Lung (tissue), 11 donors: ENCODE measurements at regions not wholly inside any gene's neighbourhood (a gene's known extent, or its start where the extent isn't known, plus 50 kb on each side); places are given as distances from the start of the nearest gene placed in this dataset.
A peak's percentile ranks its signal among the peaks of the same experiment; 100 is the strongest.

Experiments
- ATAC-seq: fragments of 200-7000 bp; cut with Tn5 transposase; one replicate; pipeline ENCODE4 v1.9.1; 2020; ENCODE audit warnings: moderate number of reproducible peaks; ENCODE audit not compliant: insufficient read depth, low FRiP score
- DNase-seq, 3 donors: peaks; one replicate each; pipeline ENCODE4 v3.0.0-alpha.2; 2013 to 2017
- H3K27ac ChIP-seq, 2 donors: one replicate each; pipeline ENCODE4 v1.5.1; 2013; ENCODE audit warnings: mild to moderate bottlenecking in 2 of 2, moderate library complexity in 2 of 2, control low read depth in 1 of 2, inconsistent platforms in 1 of 2, low read depth in 1 of 2, low read length in 1 of 2
- H3K27me3 ChIP-seq, 3 donors: one replicate each; pipeline ENCODE4 v1.5.1; 2013; ENCODE audit warnings: low read length in 2 of 3; ENCODE audit not compliant: control insufficient read depth in 3 of 3, insufficient read depth in 3 of 3
- H3K36me3 ChIP-seq, 4 donors: one replicate each; pipeline ENCODE4 v1.5.1; 2013; ENCODE audit warnings: low read length in 4 of 4, mild to moderate bottlenecking in 1 of 4, moderate library complexity in 1 of 4; ENCODE audit not compliant: control insufficient read depth in 4 of 4, insufficient read depth in 4 of 4
- H3K4me1 ChIP-seq, 5 donors: one replicate each; pipeline ENCODE4 v1.5.1; 2013; ENCODE audit warnings: low read length in 5 of 5, mild to moderate bottlenecking in 2 of 5, moderate library complexity in 1 of 5; ENCODE audit not compliant: control insufficient read depth in 5 of 5, insufficient read depth in 5 of 5
- H3K4me3 ChIP-seq: one replicate; pipeline ENCODE4 v1.5.1; 2013; ENCODE audit warnings: mild to moderate bottlenecking, control low read depth, moderate library complexity
- H3K9ac ChIP-seq, 2 donors: one replicate each; pipeline ENCODE4 v1.5.1; 2013; ENCODE audit warnings: low read length in 2 of 2, control low read depth in 1 of 2; ENCODE audit not compliant: insufficient read depth in 1 of 2
- H3K9me3 ChIP-seq, 4 donors: one replicate each; pipeline ENCODE4 v1.5.1; 2013; ENCODE audit warnings: low read length in 3 of 4, mild to moderate bottlenecking in 1 of 4, moderate library complexity in 1 of 4; ENCODE audit not compliant: control insufficient read depth in 4 of 4, insufficient read depth in 3 of 4
- CTCF ChIP-seq: IDR thresholded peaks from 2 replicates; pipeline ENCODE4 v1.5.1; 2012; ENCODE audit warnings: mild to moderate bottlenecking; ENCODE audit errors: control extremely low read depth, extremely low read depth
- WGBS, 2 donors: extraction: QIAGEN DNeasy Blood & Tissue Kit; methylation state at CpG; one replicate each; pipeline ENCODE4 v1.1.7; 2013; 5-methylcytosine and 5-hydroxymethylcytosine counted together
- donor health status: control.
- donor health status: control.
- donor health status: Bipolar disorder and iron deficiency.
- donor health status: healthy.
- donor health status: DM: yes; HTN: yes; CAD: no.

GRCh38 chr21:36535618-36536241 is 55.8 kb upstream of the CLDN14 start:
- no peaks in the 10 kb centered on the region for H3K36me3 ChIP-seq
- no peak for DNase-seq
- no peak for TF ChIP-seq CTCF
- H3K27me3 ChIP-seq: peaks cover 2 to 5% (median 2%) of the 10 kb centered on the region in 3 donors
- no peak for ATAC-seq
- H3K9me3 ChIP-seq: peaks cover 0 to 7% (median 0%) of the 10 kb centered on the region in 4 donors
- no peak overlapping the region for H3K9ac ChIP-seq
- H3K27ac ChIP-seq: no peak overlapping the region
- H3K4me1 ChIP-seq: no peaks in the 10 kb centered on the region
- WGBS, 2 donors: 43 to 76% methylated on average over 6 of the region's 6 CpGs
- no peak overlapping the region for H3K4me3 ChIP-seq

- DNase-seq (no peak), ATAC-seq (no peak)
- H3K27me3 ChIP-seq: peaks cover 2 to 32% (median 26%) of the 10 kb centered on the region in 3 donors
- WGBS, 2 donors: 90 to 95% methylated on average over 11 of the region's 11 CpGs
- H3K27ac ChIP-seq: no peak overlapping the region
- no peaks in the 10 kb centered on the region for H3K4me1 ChIP-seq
- peaks cover 0 to 4% (median 0%) of the 10 kb centered on the region in 4 donors for H3K9me3 ChIP-seq
- no peak overlapping the region for H3K9ac ChIP-seq
- no peaks in the 10 kb centered on the region for H3K36me3 ChIP-seq
- TF ChIP-seq CTCF: no peak
- no peak overlapping the region for H3K4me3 ChIP-seq
These were observed 58.8 kb upstream of the CLDN14 start for GRCh38 chr21:36538761-36539160.

GRCh38 chr21:36539434-36540150 is 59.7 kb upstream of the CLDN14 start:
- DNase-seq (no peak), ATAC-seq (peak; percentile 11)
- Histone ChIP-seq H3K4me3 (no peak overlapping the region), H3K27ac (no peak overlapping the region), H3K9ac (no peak overlapping the region), H3K4me1 (peaks cover 0 to 5% (median 0%) of the 10 kb centered on the region in 5 donors), H3K9me3 (peaks cover 0 to 4% (median 0%) of the 10 kb centered on the region in 4 donors), H3K27me3 (peaks cover 2 to 32% (median 26%) of the 10 kb centered on the region in 3 donors), H3K36me3 (no peaks in the 10 kb centered on the region)
- no peak for TF ChIP-seq CTCF
- WGBS, 2 donors: 84 to 93% methylated on average over 6 of the region's 6 CpGs
